AG04450 (cell line): ENCODE measurements at regions not wholly inside any gene's neighbourhood (a gene's known extent, or its start where the extent isn't known, plus 50 kb on each side); places are given as distances from the start of the nearest gene placed in this dataset.

Experiments used
- CTCF ChIA-PET: fragments of 300-600, 350-600 bp; formaldehyde crosslinking; extraction: SDS; loops from one replicate; lab custom pipeline; 2022; ENCODE audit warnings: antibody characterized with exemption, inconsistent platforms; lab: Charles Lee
- POLR2A ChIA-PET: fragments of 350-600 bp; formaldehyde crosslinking; extraction: SDS; loops from one replicate; lab custom pipeline; 2021; ENCODE audit warnings: antibody characterized with exemption, inconsistent platforms; lab: Yijun Ruan, JAX
- DNase-seq: peaks from one replicate; pipeline ENCODE4 v3.0.0-alpha.2; 2011; ENCODE audit warnings: low read depth, low spot score
- H3K27ac ChIP-seq: one replicate; pipeline ENCODE4 v1.5.1; 2012; ENCODE audit warnings: low read depth, low read length, control low read depth
- H3K27me3 ChIP-seq: one replicate; pipeline ENCODE4 v1.6.0; 2012; ENCODE audit warnings: low read length; ENCODE audit not compliant: control insufficient read depth, insufficient read depth
- H3K4me3 ChIP-seq: 2 replicates; pipeline ENCODE4 v1.5.1; 2011; ENCODE audit warnings: mild to moderate bottlenecking, low read depth, low read length, control low read depth
- H3K9me3 ChIP-seq: 2 replicates; pipeline ENCODE4 v1.5.1; 2012; ENCODE audit warnings: low read length; ENCODE audit not compliant: control insufficient read depth, insufficient read depth
- TF ChIP-seq, protein P1 (sequence below): IDR thresholded peaks from 2 replicates; pipeline ENCODE4 v1.5.1; 2011; ENCODE audit warnings: low read depth, low read length, control low read depth, inconsistent platforms

DNA sequence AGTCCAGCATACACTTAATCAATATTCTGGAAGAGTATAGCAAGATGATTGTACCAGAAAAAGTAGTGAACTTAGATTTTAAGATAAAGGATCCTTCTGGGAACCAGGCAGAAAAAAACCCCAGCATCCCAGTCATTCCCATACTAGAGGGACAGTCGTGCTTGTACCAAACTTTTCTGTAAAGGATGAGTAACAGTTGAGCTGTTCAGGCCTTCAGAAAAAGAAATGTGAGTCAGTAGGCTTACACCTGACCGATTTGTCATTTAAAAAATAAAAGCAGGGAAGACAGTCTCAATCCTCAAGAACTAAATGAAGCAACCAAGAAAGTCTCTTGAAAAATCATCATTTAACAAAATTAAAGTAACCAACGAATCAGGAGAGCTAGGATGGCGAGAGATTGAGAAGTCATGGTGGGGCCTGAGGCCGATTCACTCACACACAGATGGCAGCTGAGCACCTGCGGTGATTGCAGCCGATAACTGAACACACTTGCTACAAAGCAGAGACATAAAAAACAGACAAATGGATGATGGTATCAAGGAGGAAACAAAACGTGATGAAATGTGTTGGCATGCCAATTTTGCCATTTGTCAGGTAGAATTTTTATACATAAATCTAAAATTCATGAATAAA is 170.0 kb upstream of the ALKAL2 start:
- POLR2A ChIA-PET: no interaction called here
- no peaks in the 10 kb centered on the region for H3K27me3 ChIP-seq
- DNase-seq: no peak
- TF ChIP-seq, protein P1, sequence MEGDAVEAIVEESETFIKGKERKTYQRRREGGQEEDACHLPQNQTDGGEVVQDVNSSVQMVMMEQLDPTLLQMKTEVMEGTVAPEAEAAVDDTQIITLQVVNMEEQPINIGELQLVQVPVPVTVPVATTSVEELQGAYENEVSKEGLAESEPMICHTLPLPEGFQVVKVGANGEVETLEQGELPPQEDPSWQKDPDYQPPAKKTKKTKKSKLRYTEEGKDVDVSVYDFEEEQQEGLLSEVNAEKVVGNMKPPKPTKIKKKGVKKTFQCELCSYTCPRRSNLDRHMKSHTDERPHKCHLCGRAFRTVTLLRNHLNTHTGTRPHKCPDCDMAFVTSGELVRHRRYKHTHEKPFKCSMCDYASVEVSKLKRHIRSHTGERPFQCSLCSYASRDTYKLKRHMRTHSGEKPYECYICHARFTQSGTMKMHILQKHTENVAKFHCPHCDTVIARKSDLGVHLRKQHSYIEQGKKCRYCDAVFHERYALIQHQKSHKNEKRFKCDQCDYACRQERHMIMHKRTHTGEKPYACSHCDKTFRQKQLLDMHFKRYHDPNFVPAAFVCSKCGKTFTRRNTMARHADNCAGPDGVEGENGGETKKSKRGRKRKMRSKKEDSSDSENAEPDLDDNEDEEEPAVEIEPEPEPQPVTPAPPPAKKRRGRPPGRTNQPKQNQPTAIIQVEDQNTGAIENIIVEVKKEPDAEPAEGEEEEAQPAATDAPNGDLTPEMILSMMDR: no peak
- peaks cover 60% of the 10 kb centered on the region for H3K9me3 ChIP-seq
- CTCF ChIA-PET: no interaction called here
- H3K4me3 ChIP-seq: no peak overlapping the region
- H3K27ac ChIP-seq: no peak overlapping the region

DNA sequence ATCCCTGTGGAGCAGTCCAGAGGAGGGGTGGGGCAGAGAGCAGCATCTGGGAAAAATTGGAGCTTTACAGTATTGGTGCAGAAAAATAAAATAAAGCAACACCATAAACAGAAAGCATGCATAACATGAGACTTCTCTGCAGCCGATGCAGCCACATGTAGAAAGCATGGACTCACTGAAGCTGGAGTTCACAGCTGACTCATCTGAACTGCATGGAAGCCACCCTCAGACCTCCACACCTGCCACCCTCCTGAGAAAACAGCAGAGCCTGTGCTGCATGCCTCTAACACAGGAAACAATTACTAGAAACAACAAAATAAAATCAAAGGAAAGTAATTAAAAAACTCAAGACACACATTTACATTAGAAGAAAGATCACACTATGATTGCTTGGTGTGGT is 169.4 kb upstream of the ALKAL2 start:
- no peak overlapping the region for H3K27ac ChIP-seq
- H3K4me3 ChIP-seq: no peak overlapping the region
- H3K9me3 ChIP-seq: peaks cover 65% of the 10 kb centered on the region
- H3K27me3 ChIP-seq: no peaks in the 10 kb centered on the region
- POLR2A ChIA-PET: no interaction called here
- TF ChIP-seq, protein P1: no peak
- CTCF ChIA-PET: no interaction called here
- DNase-seq: no peak

DNA sequence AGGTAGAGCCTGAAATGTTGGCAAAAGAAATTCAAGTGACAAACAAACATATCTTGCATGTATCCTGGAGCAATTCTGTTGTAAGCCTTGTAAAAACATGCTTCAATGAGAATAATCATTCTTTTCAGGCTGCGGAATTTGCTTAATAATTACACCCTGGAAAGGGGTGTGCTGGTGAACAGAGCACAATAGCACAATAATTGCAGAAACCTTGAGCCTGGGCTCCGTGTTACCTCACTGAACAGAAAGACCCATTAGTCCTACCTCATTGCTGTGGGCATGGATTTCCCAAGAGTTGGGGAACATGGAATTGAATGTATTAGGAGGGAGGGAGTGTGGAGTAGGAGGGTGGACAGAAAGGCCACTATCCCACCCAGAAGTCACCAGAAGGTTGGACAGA is 168.0 kb upstream of the ALKAL2 start:
- H3K4me3 ChIP-seq: no peak overlapping the region
- TF ChIP-seq, protein P1: no peak
- ChIA-PET POLR2A (no interaction called here), CTCF (interaction anchor here (0.6 kb wide), 1 partner anchor 20 kb away, joined by 3 read pairs; no protein-coding TSS in a partner anchor)
- H3K9me3 ChIP-seq: peaks cover 65% of the 10 kb centered on the region
- no peaks in the 10 kb centered on the region for H3K27me3 ChIP-seq
- H3K27ac ChIP-seq: no peak overlapping the region
- DNase-seq: no peak

DNA sequence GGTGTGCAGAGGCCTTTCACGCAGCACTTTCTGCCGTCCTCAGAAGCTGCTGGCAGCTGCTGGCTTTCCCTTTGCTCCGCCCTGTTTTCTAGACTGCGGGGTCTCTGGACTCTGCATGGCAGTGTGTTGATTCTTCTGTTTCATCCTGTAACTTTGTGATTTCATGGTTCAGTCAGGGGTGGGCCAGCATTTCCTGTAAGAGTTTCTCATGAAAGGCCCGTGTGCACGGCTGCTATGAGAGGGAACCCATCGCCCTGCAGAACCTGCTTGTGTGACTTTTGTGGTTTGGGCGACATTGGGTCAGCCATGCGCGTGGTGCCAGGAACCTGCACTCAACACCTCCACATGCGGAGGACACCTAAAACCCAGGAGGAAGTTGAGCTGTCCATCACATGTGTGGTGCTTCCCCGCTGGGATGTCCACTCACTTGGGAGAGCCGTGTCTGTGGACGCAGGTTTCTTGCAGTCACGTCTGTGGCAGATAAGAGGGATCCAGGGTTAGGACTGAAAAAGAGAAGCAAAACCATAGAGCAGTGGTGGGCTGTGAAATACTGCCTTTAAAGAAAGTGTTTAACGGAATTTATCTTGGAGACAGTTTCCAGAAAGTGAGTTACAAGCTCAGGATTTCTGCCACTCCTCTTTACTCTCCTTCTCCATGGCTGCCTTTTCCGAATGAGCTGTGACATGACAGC is 167.3 kb upstream of the ALKAL2 start:
- Histone ChIP-seq H3K27ac (no peak overlapping the region), H3K9me3 (peaks cover 68% of the 10 kb centered on the region), H3K27me3 (no peaks in the 10 kb centered on the region), H3K4me3 (no peak overlapping the region)
- ChIA-PET CTCF (interaction anchor here (0.6 kb wide), 1 partner anchor 19 kb away, joined by 3 read pairs; no protein-coding TSS in a partner anchor), POLR2A (no interaction called here)
- TF ChIP-seq, protein P1: no peak
- DNase-seq: no peak

DNA sequence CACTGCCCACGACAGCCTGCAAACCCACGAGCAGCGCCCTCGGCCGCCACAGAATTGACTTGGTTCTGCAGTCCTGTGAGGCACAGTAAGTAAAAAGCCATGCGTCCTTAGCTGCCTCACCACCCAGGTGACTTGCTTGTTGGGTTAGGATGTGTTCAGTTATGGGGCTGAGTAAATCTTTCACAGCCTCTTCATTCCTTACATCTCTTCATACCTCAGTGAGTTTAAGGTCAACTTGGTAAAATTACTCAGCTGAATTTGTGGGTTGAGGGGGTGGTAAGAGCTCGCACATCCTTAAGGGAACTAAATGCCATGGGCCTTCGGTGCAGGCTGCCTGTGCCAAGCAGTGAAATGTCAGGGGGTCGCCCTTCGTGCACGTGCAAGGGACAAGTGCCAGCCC is 165.2 kb upstream of the ALKAL2 start:
- Histone ChIP-seq H3K27me3 (no peaks in the 10 kb centered on the region), H3K9me3 (peaks cover 66% of the 10 kb centered on the region), H3K27ac (no peak overlapping the region), H3K4me3 (no peak overlapping the region)
- ChIA-PET POLR2A (no interaction called here), CTCF (no interaction called here)
- no peak for DNase-seq
- TF ChIP-seq, protein P1: no peak
